DMS 273 treated with DMSO at 0.1 percent for 48 hours (cell line): ENCODE measurements at regions not wholly inside any gene's neighbourhood (a gene's known extent, or its start where the extent isn't known, plus 50 kb on each side); places are given as distances from the start of the nearest gene placed in this dataset.

ENCODE experiments used
- DNase-seq: peaks from one replicate; lab custom pipeline; 2025; lab: John Stamatoyannopoulos, UW

- DNase-seq: no peak
Measured at GRCh38 chr10:117718986-117719920, 176.7 kb downstream of the EMX2 start.

- DNase-seq: no peak
Measured at GRCh38 chr10:117720931-117721835, 178.6 kb downstream of the EMX2 start.

GRCh38 chr10:117721873-117722272 is 179.3 kb downstream of the EMX2 start:
- DNase-seq: no peak

- DNase-seq: no peak
Measured at GRCh38 chr10:117723343-117723742, 180.8 kb downstream of the EMX2 start.

DNA sequence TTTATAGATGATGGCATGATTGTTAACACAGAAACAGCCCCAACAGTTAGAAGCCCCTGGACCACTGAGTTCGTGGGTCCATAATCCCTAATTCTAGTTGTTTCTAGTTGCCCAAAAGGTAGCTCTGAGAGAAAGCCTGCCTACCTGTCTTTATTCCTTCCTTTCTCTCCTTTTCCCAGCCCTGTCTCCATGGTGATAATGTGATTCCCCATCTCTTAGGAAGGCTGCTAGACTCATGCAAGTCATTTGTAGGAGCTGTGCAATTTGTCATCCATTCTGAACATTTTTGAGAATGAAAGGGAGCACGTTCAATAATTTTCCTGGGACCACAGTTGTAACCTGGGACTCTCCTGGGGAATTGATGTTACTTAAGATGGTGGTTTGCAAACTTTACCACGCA is 183.4 kb downstream of the EMX2 start:
- no peak for DNase-seq

GRCh38 chr10:117726596-117727295 is 184.2 kb downstream of the EMX2 start:
- no peak for DNase-seq

GRCh38 chr10:117727421-117727820 is 184.9 kb downstream of the EMX2 start:
- DNase-seq: no peak

DNA sequence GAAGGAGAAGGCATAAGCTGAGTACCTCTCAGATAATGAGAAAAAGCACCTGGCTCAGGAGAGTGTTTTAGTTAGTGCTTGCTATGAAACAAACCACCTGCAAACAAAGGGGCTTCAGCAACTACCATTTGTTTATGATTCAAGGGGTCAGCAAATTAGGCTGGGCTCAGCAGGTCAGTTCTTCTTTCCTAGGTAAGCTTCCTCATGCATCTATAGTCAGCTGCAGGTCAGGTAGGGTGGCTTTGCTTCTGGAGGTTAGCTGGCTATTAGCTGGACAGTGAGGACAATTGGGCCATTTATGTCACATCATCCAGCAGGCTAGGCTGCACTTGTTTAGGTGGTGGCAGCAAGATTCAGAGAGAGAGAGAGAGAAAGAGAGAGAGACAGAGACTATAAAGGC is 185.5 kb downstream of the EMX2 start:
- no peak for DNase-seq

GRCh38 chr10:117729156-117729555 is 186.6 kb downstream of the EMX2 start:
- no peak for DNase-seq

- no peak for DNase-seq
Measured at GRCh38 chr10:117731121-117731791, 188.7 kb downstream of the EMX2 start.

DNA sequence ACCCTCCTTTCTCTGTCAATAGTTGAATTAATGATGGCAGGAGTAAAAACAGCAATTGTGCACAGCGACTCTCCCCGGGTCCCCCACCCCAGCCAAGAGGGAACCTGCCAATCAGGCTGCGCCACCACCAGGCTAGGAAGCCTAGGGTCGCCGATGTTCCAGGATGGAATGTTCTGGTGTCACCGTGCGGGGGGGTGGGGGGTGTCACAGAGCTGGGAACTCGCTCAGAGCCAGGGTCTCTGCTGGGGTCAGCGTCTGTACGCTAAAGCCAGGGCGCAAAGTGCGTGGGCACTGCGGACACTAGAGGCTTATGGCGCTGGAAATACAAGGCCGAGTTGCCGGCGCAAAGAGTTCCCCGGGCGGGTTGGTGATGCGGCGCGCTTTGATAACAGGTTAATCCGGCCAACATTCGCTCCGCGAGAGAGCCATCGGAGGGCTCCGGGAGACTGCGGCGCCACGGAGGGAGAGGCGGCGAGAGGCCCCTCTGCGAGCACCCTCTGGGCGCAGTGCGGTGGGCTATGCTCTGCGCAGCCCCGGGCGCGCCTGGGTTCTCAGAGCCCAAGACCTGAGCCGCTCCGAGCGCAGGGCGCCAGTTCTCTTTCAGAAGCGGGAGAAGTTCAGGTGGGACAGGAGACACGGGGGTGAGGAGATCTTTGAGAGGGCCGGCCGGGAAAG is 192.3 kb downstream of the EMX2 start:
- no peak for DNase-seq

- DNase-seq: no peak
Measured at GRCh38 chr10:117736655-117737054, 194.1 kb downstream of the EMX2 start.

GRCh38 chr10:117740088-117740487 is 197.5 kb downstream of the EMX2 start:
- DNase-seq: no peak

DNA sequence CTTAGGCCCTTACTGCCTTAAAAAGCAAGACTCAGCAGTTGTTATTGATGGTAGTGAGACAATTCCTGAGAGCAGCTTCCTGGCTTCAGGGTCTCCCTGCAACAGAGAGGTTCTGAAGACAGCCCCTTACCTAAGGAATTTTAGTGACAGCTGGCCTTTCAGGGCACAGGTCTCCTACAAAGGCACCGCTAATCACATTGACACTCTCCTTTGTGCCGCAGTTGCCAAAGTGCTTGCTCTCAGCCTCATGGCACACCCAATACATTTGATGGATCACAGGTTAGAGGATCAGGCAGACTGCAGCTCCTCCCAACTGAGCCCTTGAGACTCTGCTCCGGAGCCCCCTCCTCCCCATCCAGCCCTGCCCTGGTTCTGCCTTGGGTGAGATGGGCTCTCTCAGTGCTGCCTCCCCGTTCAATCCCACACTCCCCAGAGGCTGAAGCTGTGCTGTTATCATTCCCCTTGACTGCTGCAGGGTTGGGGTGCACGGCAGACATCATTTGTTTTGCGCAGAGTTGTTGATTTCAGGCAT is 198.2 kb downstream of the EMX2 start:
- no peak for DNase-seq

DNA sequence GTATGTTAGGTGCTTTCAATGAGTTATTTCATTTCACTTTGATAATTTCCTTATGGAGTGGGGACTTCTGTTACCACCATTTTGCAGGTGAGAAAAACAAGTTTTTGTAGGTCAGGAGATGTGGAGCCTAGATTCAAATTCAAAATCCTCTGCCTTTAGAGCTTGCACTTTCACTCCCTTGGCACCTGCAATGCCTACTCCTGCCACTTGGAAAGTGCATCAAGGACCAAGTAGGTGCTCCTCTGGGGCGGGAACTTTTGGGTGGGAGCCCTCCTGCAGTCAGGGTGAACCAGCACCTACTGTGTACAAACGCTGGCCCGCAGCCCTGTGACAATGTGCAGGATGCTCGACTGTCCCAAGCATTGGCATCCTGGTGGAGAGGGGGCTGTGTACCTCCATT is 199.0 kb downstream of the EMX2 start:
- DNase-seq: no peak

GRCh38 chr10:117743509-117743908 is 201.0 kb downstream of the EMX2 start:
- no peak for DNase-seq

GRCh38 chr10:117745301-117745700 is 202.8 kb downstream of the EMX2 start:
- no peak for DNase-seq

DNA sequence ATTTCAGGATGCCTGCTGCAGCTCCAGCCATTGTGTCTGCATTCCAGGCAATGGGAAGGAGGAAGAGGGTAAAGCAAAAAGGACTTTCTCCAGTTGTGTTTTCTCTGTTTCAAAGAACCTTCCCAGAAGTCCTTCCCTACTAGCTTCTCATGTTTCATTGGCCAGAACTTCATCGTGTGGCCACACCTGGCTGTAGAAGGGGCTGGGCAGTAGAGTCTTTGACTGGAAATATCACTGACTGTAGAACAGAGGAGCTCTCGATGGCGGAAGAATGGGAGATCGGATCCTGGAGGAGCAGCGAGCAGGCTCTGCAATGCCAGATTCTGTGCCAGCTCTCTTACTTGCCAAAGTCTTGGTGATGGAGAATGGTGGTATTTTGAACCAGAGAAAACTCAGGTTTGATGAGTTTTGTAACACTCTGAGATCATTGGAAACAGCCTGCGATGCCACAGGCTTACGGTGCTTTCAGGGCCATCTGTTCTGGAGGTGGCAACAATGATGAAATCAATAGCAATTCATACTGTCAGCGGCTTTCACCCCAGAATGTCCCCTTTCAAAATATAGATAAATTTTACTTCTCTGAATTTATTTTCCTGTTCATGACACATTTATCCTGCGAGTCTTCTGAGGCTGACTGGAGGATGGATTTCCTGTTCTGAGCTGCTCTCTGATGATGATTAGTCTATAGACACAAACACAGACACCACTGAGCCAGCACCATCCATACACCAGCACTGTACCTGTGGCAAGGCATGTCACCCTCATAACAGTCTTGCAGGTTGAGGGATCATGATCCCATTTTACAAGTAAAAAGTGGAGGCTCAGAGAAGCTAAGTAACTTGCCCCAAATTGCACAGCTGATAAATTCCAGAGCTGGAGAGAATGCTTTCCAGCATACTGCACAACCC is 204.2 kb downstream of the EMX2 start:
- no peak for DNase-seq

- DNase-seq: no peak
Measured at GRCh38 chr10:117747636-117748035, 205.1 kb downstream of the EMX2 start.

DNA sequence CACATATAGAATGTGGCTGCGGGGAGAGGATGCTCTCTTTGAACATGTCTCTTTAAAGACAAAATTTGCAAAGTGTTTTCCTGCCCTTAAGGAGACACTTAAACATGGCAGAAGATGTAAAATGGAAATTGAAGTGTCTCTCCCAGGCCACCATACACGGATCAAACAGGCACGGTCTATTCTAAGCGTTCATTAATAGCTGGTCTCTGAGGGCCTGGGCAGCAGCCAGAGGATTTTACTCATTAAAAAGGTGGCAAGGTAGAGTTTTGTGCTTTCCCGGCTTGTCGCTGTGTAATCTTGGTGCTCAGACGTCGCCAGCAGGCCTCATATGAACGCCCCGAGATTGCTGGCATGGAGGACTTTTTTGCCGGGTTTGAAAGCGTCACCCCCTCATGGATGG is 205.5 kb downstream of the EMX2 start:
- DNase-seq: no peak
